Choroid plexus epithelial cell (primary cell): ENCODE measurements at regions not wholly inside any gene's neighbourhood (a gene's known extent, or its start where the extent isn't known, plus 50 kb on each side); places are given as distances from the start of the nearest gene placed in this dataset.

Experiments used
- DNase-seq: peaks from one replicate; pipeline ENCODE4 v3.0.0-alpha.2; 2010; ENCODE audit warnings: low read depth
- H3K4me3 ChIP-seq: 2 replicates; pipeline ENCODE4 v1.5.1; 2011; ENCODE audit warnings: low read depth, mild to moderate bottlenecking, control low read depth, low read length, moderate library complexity
- TF ChIP-seq, protein P1 (sequence below): conservative IDR thresholded peaks from 2 replicates; pipeline ENCODE4 v1.5.1; 2011; ENCODE audit warnings: low read depth, mild to moderate bottlenecking, control low read depth, inconsistent platforms, low read length, moderate library complexity

DNA sequence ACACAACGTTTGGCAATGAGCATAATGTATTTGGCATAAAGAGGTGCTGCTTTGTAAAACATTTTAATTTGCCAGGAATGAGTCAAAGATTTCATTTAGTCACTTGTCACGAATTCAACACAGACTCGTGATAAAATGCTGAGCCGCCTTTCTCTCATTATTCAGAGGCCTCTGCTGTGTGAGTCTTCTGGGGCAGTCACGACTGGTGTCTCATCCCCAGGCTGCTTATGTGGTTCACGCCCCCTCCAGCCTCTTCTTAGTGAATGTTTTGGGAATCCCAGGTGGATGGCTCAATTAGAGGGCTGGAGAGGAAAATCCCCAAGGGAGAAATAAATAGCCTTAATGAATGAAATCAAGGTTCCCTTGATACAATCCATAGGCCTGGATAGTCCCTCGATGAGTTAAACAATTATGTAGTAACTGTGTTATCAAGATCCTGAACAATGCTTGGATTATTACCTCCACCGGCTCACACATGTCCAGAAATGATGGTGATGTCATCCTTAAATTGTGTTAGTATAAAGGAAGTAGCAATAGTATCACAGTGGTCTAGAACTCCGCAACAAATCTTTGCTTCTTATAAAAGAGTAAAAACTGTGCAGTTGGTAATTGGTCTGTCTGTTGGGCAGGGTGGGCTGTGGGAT, 192.1 kb upstream of the ADAMTS16 start:
- H3K4me3 ChIP-seq: no peak overlapping the region
- TF ChIP-seq, protein P1, sequence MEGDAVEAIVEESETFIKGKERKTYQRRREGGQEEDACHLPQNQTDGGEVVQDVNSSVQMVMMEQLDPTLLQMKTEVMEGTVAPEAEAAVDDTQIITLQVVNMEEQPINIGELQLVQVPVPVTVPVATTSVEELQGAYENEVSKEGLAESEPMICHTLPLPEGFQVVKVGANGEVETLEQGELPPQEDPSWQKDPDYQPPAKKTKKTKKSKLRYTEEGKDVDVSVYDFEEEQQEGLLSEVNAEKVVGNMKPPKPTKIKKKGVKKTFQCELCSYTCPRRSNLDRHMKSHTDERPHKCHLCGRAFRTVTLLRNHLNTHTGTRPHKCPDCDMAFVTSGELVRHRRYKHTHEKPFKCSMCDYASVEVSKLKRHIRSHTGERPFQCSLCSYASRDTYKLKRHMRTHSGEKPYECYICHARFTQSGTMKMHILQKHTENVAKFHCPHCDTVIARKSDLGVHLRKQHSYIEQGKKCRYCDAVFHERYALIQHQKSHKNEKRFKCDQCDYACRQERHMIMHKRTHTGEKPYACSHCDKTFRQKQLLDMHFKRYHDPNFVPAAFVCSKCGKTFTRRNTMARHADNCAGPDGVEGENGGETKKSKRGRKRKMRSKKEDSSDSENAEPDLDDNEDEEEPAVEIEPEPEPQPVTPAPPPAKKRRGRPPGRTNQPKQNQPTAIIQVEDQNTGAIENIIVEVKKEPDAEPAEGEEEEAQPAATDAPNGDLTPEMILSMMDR: no peak
- no peak for DNase-seq

GRCh38 chr5:4949108-4949507, 191.0 kb upstream of the ADAMTS16 start:
- no peak overlapping the region for H3K4me3 ChIP-seq
- TF ChIP-seq, protein P1: no peak
- DNase-seq: no peak

DNA sequence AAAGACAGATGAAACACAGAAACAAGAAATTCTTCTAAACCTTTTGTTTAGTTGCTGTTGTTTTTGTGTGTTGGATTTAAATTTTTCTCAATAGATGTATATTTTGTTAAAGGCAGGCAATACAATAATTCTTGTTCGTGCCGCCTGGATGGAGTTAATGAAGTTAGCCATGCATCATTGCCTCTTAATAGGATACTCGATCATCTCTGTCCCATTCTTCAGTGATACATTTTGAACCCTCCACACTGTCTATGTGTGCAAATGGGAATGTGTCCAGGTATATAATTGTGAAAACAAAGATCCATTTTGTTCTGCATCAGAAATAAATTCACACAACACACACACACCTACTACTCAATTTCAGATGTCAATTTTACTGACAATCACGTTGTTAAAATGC, 186.6 kb upstream of the ADAMTS16 start:
- no peak overlapping the region for H3K4me3 ChIP-seq
- TF ChIP-seq, protein P1: no peak
- no peak for DNase-seq

DNA sequence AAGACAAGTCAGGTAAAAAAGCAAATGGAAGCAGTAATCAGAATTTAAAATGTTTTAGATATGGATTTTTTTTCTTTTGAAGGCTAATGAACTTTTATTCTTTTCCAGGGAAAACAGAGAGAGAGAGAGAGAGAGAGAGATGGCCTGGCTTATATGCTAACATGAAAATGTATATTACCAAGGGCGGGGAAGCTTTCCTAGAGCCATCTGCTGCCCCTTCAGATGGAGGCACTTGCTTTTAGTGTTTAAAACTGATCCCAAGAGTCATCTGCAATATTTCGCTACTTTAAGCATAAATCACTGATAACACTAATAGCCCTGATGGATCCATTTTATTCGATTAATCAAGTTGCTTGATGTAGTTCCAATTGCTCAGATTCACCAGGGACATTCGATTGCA, 186.1 kb upstream of the ADAMTS16 start:
- TF ChIP-seq, protein P1: no peak
- H3K4me3 ChIP-seq: no peak overlapping the region
- DNase-seq: no peak

DNA sequence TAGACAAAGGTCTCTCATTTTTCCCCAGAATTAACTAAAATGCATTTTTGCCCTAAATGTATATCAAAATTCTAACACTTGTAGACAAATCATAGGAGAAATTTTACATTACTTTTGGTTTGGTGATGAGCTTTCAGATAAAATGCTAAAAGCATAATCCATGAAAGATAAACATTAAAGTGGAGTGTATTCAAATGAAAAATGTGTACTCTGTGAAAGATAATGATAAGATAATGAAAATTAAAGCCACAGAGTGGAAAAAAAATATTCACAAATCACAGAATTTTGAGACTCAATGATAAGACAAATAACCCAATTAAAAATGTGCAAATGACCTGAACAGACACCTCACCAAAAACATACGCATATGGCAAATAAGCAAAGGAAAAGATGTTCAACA, 176.9 kb upstream of the ADAMTS16 start:
- no peak overlapping the region for H3K4me3 ChIP-seq
- TF ChIP-seq, protein P1: no peak

GRCh38 chr5:4969351-4969750, 170.8 kb upstream of the ADAMTS16 start:
- TF ChIP-seq, protein P1: no peak
- H3K4me3 ChIP-seq: no peak overlapping the region

More for the DNA sequence above, 176.9 kb upstream of the ADAMTS16 start:
- no peak for DNase-seq

DNA sequence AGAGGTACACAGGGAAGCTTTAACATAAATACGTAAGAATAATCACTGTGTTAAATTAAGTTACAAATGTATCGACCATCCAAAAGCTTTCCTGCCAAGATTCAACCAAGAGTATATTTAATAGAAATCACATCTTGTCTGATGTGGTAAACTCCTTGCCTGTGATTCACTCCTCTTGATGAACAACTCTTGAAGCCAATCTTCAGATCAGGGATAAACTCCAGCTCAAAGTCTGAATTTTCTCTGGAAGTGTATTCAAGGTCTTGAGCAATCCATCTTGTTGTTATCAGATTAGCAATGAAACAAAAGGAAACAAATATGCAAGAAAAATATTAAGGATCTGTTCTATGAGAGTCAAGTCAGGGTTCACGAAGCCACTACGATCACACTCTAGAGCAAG, 170.0 kb upstream of the ADAMTS16 start:
- TF ChIP-seq, protein P1: no peak
- DNase-seq: no peak

More at GRCh38 chr5:4969351-4969750, 170.8 kb upstream of the ADAMTS16 start:
- DNase-seq: no peak

More for the DNA sequence above, 170.0 kb upstream of the ADAMTS16 start:
- H3K4me3 ChIP-seq: no peak overlapping the region
